Right hindlimb (tissue), 1 donor: ENCODE measurements at regions not wholly inside any gene's neighbourhood (a gene's known extent, or its start where the extent isn't known, plus 50 kb on each side); places are given as distances from the start of the nearest gene placed in this dataset.

Source experiments
- DNase-seq: peaks from one replicate; pipeline ENCODE4 v3.0.0-alpha.2; 2018

- no peak for DNase-seq
Measured at GRCh38 chr10:59595593-59595992, 114.1 kb downstream of the SLC16A9 start.

- no peak for DNase-seq
Measured at GRCh38 chr10:59593768-59594167, 115.9 kb downstream of the SLC16A9 start.

DNA sequence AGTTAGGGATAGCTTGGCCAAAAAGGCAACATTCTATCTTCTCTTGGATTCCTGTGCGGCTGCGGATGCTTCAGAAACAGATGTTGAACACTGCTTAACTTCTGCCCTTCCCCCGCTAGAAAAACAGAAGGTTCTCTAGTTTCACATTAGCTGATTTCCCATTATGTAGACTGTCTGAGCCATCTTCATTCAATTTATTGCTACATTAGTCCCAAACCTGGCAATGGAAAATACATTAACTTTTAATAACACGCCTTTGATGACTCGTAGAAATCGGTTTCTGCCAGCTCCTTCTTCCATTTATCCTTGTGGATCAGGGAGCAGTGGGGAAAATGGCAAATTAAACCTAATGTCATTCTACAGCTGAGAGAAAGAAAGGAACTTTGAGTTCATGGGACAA, 119.9 kb downstream of the SLC16A9 start:
- DNase-seq: no peak

- no peak for DNase-seq
Measured at GRCh38 chr10:59588791-59589190, 120.9 kb downstream of the SLC16A9 start.

DNA sequence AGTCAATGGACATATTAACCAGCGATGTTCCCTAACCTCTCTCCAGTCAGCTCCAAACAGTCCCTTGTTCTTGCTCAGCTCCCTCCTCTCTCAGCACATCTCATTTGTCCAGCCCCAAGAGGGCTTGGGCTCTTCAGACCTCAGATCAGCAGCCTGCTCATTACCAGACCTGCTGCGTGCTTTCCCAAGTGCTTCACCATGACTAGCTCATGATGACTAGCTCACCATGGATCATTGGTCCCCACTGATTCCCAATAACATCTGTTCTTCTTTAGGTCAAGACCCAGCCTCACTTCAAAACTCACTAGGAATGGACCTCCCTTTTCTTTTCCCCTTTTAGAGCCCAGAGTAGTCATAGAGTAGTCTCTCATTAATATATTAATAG, 121.9 kb downstream of the SLC16A9 start:
- no peak for DNase-seq

GRCh38 chr10:59587083-59587755, 122.4 kb downstream of the SLC16A9 start:
- DNase-seq: no peak

GRCh38 chr10:59586407-59586891, 123.2 kb downstream of the SLC16A9 start:
- no peak for DNase-seq

- no peak for DNase-seq
Measured at GRCh38 chr10:59585046-59585700, 124.5 kb downstream of the SLC16A9 start.

DNA sequence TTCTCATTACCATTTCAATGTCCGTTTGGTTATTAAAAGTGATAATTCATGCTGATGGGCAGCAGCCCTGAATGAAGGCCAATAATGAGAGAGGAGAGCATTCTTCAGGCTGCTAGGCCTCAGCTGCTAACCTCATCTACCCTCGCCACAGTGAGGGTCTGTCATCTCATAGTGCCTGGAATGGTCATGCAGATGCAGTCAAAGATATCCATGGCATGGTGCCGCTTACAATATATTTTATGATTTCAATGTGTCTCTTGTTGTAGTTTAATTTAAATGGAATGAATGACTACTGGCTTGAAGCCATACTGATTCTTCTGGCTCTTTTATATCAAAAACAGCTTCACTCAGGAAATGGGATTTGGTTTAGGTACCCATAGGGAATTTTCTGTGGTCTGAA, 126.9 kb downstream of the SLC16A9 start:
- no peak for DNase-seq

DNA sequence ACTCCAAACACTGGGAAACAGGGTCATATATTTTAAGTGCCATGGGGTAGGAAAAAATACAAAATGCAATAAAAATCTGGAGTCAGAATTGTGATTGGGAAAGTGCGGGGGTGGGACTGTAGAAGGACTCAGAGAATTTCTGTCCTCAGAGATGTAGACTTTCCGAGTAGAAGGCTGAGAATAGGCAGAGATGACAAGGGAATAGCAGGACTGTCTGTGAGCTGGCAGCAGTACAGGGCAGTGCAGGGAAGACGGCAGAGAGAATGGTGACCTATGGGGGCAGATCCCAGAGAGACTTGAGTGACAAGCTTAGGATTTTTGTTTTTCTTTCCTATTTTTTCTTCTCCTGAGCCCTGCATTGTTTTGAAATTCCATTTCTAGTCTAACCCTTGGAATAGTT, 127.6 kb downstream of the SLC16A9 start:
- DNase-seq: no peak

GRCh38 chr10:59580026-59580863, 129.4 kb downstream of the SLC16A9 start:
- no peak for DNase-seq

DNA sequence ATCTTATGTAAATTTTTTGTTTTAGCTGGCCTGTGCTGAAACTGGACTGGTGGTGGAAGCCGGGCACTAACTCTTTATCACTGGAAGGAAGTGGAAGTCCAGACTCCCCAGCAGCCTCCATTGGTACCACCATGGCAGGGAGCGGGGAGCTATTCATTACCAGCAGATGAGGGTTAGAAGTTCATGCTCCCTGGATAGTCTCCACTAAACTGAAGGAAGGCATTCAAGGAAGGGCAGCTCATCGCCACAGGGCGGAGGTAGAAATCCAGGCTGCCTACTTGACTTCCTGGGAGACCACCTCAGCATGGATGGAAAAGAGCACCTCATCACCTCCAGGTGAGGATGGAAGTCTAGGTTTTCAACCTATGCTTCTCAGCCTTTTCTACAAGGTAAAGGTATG, 130.9 kb downstream of the SLC16A9 start:
- no peak for DNase-seq

DNA sequence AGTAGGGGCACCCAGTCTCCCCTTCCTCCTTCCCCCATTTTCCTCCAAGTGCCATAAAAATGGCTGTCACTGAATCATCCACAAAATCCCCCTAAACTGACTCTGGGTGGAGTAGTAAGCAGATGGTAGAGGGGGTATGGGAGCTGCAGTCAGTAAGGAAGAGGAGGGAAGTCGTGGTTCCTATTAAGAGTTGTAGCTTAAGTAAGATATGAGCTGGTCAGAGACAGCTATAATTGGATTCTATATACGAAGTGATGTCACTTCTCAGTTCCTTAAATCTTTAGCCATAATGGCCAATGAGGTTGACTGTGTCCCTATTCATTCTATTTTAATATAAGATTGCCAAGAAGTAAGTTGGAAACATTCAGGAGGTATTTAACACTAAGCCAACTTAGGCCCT, 131.7 kb downstream of the SLC16A9 start:
- no peak for DNase-seq

DNA sequence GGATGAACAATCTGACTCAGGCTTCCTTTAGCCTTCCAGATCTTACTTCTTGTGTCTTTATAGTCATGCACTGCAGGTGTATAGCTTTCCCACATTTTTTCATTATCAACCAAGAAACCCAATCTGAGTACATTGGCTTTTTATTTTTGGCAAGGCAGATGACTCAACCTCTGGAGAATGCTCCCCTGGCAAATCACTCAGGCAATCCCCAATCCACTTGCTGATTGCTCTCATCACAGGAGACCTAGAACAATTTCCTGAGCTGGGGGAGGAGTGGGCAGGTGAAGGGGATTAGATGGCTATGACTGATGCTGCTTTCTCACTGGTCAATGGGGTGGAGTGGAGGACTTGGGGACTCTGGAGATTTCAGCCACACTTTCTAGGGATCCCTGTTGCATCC, 134.4 kb downstream of the SLC16A9 start:
- no peak for DNase-seq

DNA sequence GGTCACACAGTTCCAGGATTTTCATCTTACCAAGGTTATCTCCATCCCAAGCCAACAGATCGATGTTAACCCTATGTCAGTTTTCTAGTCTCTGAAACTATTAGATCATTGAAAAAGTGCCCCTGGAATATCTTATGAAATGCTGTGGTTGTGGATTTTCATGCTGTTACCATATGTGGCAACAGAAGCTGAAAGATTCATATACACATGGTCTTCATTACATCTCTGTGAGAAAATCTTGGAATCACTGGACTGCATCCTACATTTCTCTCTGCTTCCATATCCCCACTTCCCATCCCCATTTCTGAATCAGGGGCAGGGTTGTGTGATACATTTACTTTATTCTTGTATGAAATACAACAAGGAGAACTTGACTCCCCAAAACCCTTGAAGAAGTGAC, 146.1 kb downstream of the SLC16A9 start:
- no peak for DNase-seq

- no peak for DNase-seq
Measured at GRCh38 chr10:59562126-59562525, 147.5 kb downstream of the SLC16A9 start.

- peak; percentile 49 for DNase-seq
Measured at GRCh38 chr10:59561477-59562121, 148.1 kb downstream of the SLC16A9 start.

GRCh38 chr10:59560990-59561389, 148.7 kb downstream of the SLC16A9 start:
- DNase-seq: no peak

GRCh38 chr10:59560161-59560560, 149.5 kb downstream of the SLC16A9 start:
- DNase-seq: no peak

DNA sequence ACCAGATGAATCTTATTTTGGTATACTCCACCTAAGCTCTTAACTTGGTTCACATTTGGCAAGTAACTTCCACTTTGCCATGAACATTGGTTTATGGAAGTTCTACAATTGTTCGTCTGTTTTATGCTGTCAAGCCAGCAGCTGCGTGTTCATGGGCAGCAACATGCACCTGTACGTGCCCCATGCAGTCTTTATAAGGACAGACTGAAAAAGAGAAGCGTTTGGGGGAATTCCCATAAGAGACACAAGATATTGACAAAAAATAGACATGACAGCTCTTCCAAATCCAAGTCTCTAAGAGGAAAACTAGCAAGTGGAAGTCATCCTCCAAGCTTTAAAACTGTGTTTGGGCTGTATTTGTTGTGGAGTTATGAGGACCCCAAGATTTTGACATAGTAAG, 151.6 kb downstream of the SLC16A9 start:
- DNase-seq: no peak

GRCh38 chr10:59557642-59558041, 152.0 kb downstream of the SLC16A9 start:
- DNase-seq: no peak

DNA sequence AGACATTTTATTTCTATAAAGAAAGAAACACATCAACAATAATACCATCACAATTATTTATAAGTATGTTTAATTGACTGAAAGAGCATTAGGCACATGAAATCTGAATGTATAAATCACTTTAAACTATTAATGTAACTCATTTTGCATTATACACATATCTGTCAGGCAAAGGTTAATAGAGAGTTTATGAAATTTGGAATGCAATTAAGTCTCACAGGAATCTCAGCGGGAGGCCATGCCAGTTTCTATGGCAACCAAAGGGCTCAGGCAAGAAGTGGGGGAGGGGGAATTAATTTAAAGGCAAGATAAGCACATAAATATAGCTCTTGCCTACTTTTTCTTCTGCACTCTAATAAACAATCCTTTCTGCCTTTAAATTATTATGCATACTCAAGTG, 152.6 kb downstream of the SLC16A9 start:
- DNase-seq: no peak

DNA sequence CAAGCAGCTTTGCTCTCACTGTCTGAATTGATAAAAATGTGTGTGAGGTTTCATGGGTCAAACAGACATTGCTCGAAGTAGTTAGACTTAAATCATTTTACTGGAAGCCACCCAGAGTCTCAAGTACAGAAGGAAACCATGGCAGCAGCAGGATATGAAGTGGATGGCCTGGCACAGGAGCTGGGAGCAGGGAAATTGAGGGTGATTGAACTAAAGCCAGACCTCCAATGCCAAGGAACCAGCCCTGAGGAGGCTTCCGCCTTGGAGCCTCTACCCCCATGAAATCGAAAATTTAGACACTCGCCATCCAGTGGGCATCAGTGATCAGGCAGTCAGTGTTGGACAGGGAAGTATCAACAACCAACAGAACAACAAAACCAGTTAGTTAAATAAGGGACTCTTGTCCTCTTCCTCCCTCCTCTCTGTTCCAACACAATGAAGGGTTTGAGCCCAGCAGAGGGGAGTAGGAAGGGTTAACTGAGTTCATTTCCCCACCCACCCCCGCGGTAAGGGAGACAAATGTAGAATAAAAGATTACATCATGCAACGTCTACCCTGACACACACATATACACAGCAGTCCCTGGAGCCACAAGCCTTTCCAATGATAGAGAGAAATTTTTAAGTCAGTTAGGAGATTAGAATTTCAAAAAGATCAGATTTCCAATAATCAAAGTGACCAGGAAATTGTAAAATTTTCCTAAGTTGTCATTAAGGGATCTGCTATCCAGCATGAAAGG, 156.3 kb downstream of the SLC16A9 start:
- no peak for DNase-seq
